HCT116 (cell line): ENCODE measurements at regions not wholly inside any gene's neighbourhood (a gene's known extent, or its start where the extent isn't known, plus 50 kb on each side); places are given as distances from the start of the nearest gene placed in this dataset.

Experiments used
- EZH2 ChIP-seq: fragments of 200-600 bp; sonication (generic); IDR thresholded peaks from 2 replicates; pipeline ENCODE4 v1.6.1; 2017; ENCODE audit warnings: antibody characterized with exemption, mixed run types
- POLR2A ChIP-seq: IDR thresholded peaks from 2 replicates; pipeline ENCODE4 v1.7.0; 2011; ENCODE audit warnings: borderline replicate concordance; ENCODE audit not compliant: insufficient read depth, insufficient read length; ENCODE audit errors: extremely low read depth
- SP1 ChIP-seq: IDR thresholded peaks from 2 replicates; pipeline ENCODE4 v1.6.1; 2012; ENCODE audit warnings: low read depth
- ZNF274 ChIP-seq: fragments of 200-500 bp; sonication (Bioruptor generic); IDR thresholded peaks from 2 replicates; pipeline ENCODE4 v1.6.1; 2014; ENCODE audit warnings: mild to moderate bottlenecking, low read depth, low read length, inconsistent platforms
- TF ChIP-seq, protein P1 (sequence below), 3 experiments: fragments of 200-600 bp in 1 of 3; sonication (generic) in 1 of 3; IDR thresholded peaks in 2 of 3; conservative IDR thresholded peaks in 1 of 3; 2 replicates each; pipeline ENCODE4 v1.5.1; 2012 to 2017; ENCODE audit warnings: low read depth in 2 of 3, low read length in 2 of 3, antibody characterized with exemption in 1 of 3, borderline replicate concordance in 1 of 3, control low read depth in 1 of 3, mild to moderate bottlenecking in 1 of 3, mixed read lengths in 1 of 3, mixed run types in 1 of 3, moderate library complexity in 1 of 3; ENCODE audit not compliant: insufficient read depth in 1 of 3
- TF ChIP-seq, protein P2 (sequence below): IDR thresholded peaks from 2 replicates; pipeline ENCODE4 v1.6.1; 2012

DNA sequence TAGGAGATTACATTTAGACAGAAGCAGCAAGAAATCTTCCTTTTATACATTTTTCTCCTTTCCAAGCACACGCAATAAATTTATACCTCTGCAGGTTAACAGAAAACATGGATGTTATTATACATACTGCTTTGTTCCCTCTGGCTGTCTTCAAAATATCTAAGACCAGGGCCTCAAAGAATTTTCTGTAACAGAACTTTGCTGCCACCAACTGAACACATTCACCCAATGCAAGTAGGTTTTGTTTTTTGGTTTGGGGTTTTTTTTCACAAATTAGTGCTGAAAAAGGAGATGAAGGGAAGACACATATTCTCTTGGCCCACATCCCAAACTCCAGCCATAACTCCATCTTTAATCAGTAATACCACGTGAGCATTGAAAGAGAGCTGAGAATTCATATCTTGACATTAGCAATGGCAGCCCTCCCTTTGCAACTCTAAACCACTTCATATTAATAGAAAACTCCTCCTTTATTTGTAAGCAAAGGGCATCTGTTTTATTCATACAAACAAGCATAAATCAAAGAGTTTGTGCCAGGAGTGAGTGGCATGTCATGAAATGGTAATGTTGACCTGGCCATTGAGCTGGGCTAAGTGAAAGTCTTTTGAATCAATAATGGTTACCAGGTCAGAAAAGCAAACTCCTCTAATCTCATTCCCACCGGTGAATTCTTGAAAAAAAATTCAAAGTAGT, 150.8 kb upstream of the FSCB start:
- TF ChIP-seq, protein P1, sequence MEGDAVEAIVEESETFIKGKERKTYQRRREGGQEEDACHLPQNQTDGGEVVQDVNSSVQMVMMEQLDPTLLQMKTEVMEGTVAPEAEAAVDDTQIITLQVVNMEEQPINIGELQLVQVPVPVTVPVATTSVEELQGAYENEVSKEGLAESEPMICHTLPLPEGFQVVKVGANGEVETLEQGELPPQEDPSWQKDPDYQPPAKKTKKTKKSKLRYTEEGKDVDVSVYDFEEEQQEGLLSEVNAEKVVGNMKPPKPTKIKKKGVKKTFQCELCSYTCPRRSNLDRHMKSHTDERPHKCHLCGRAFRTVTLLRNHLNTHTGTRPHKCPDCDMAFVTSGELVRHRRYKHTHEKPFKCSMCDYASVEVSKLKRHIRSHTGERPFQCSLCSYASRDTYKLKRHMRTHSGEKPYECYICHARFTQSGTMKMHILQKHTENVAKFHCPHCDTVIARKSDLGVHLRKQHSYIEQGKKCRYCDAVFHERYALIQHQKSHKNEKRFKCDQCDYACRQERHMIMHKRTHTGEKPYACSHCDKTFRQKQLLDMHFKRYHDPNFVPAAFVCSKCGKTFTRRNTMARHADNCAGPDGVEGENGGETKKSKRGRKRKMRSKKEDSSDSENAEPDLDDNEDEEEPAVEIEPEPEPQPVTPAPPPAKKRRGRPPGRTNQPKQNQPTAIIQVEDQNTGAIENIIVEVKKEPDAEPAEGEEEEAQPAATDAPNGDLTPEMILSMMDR (IDR thresholded peaks at IDR 0.05 in 2 of 3, conservative IDR thresholded peaks at IDR 0.05 in 1 of 3; ENCODE audit: borderline replicate concordance in 1 of 3, insufficient read depth in 1 of 3, low read depth in 2 of 3, low read length in 2 of 3), result peak; percentile 26 to 43 (median 32); a peak in 4 of 6 replicates
- no peak for TF ChIP-seq SP1
- no peak for TF ChIP-seq ZNF274
- TF ChIP-seq EZH2, result no peak
- TF ChIP-seq POLR2A, result no peak
- TF ChIP-seq, protein P2, sequence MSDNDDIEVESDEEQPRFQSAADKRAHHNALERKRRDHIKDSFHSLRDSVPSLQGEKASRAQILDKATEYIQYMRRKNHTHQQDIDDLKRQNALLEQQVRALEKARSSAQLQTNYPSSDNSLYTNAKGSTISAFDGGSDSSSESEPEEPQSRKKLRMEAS, result no peak
